GM19438 (cell line): ENCODE measurements at regions not wholly inside any gene's neighbourhood (a gene's known extent, or its start where the extent isn't known, plus 50 kb on each side); places are given as distances from the start of the nearest gene placed in this dataset.
"Not testable (repeated sequence)": the region's sequence is repeated elsewhere in the genome, so short reads cannot be mapped to it uniquely, and the experiment has no call there.

Source experiments
- ATAC-seq: cut with Tn5 transposase; IDR thresholded peaks from one replicate; pipeline ENCODE4 v1.9.1; 2021; ENCODE audit warnings: low read depth; ENCODE audit not compliant: unreplicated experiment

DNA sequence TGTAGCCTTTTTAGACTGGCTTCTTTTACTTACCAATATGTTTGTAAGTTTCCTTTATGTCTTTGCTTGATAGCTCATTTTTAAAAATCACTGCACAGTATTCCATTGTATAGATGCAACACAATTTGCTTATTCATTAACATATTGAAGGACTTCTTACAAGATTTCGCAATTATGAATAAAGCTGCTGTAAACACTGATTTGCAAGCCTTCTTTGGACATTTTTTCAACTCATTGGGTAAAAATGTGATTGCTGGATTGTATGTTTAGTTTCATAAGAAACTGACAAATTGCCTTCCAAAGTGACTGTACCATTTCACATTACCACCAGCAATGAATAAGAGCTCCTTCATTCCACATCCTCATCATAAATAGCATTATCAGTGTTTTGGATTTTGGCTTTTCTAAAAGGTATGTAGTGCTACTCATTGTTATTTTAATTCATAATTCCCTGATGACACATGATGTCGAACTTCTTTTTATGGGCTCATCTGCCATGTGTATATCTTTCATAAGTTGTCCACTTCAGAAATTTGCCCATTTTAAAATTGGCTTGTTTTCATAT lies 80.7 kb downstream of the TFAP2B start:
- no peak for ATAC-seq

DNA sequence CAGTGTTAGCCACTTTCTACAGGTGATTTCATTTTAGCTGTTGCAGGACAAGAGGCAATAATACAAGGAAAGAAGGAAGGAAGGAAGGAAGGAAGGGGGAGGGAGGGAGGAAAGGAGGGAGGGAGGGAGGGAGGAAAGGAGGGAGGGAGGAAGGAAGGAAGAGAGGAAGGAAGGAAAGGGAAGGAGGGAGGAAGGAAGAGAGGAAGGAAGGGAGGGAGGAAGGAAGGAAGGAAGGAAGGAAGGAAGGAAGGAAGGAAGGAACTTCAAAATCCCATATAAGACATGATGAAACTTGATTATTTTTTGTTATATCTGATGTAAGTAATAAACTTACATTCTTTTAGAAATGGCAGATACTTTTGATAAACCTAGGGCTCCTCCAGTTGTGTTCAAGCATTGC lies 83.6 kb downstream of the TFAP2B start:
- no peak for ATAC-seq

DNA sequence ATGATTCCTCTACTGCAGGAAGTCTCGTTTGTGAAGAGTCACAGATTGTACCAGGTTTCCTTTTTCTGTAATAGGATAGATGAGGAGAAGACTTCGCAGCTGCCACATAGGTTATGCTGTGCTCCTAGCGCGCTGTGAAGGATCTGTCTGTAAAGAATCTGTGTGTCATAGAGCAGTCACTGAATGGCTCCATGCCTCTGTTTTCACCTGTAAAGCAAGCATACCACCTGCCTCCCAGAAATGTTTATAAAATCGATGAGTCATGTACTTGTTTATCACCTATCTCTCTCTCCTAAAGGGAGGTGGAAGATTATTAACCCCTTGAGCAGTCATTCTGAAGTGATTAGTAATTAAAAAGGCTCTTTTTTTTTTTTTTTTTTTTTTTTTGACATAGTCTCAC lies 86.6 kb downstream of the TFAP2B start:
- ATAC-seq, result no peak

DNA sequence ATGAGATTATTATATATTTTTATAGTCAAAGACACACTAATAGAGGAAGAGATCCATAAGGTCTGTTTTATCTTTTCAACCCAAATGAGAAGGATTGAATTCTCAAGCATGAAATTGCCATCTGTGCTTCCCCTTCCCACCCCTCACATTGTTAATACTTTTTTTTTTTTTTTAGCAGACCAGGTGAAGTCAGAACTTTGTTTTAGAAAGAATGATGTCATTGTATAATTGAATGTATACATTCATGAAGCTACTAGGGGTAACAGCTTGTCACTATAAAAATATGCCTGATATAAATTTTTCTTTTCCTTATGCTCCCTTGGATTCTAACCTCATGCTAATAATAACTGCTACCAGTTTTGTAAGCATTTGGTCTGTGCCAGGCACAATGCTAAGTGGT lies 88.9 kb downstream of the TFAP2B start:
- no peak for ATAC-seq

DNA sequence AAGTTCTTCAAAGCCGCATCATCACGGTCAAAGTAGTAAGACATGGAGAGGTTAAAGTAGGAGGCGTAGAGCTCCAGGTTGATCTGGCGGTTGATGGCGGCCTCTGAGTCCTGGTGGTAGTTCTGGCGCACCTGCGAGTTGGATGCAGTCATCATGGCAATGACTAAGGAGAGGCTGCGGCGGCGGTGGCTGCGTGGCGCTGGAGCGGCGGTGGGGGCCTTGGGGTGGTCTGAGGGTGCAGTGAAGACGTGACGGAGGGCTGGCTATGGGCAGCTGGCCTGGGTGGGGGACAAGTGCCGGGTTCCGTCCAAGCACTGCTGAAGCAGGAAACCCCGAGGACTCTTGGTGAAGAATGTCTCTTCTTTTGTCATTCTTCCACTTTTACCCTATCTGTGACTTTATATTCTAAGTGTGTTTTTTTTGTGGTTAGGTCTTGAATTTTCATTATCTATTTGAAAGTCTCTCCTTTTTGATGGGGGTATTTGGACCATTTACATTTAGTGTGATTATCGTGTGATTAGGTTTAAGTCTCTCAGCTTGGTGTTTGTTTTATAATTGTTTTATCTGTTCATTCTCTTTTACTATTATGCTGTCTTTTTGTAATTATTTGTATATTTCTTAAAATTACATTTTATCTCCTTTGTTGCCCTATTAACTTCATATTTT lies 94.6 kb downstream of the TFAP2B start:
- ATAC-seq, result no peak

DNA sequence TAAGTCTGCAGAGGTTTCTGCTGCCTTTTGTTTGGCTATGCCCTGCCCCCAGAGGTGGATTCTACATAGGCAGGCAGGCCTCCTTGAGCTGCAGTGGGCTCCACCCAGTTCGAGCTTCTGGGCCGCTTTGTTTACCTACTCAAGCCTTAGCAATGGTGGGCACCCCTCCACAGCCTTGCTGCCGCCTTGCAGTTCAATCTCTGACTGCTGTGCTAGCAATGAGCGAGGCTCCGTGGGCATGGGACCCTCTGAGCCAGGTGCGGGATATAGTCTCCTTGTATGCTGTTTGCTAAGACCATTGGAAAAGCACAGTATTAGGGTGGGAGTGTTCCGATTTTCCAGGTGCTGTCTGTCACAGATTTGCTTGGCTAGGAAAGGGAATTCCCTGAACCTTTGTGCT lies 102.7 kb downstream of the TFAP2B start:
- not testable (repeated sequence) for ATAC-seq

DNA sequence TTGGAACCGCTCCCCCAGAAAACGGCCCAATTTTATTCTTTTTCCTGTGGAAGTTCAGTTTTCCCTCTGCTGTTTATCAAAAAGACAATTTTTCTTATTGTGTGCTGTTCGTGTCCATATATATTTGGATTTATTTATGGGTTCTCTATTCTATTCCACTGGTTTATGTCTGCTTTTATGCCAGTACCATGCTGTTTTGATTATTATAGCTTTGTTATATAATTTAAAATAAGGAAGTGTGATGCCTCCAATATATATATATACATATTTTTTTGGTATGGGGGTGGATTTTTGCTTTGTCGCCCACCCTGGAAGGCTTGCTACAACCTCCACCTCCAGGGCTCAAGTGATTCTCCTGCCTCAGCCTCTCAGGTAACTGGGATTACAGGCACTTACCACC lies 103.3 kb downstream of the TFAP2B start:
- no peak for ATAC-seq

DNA sequence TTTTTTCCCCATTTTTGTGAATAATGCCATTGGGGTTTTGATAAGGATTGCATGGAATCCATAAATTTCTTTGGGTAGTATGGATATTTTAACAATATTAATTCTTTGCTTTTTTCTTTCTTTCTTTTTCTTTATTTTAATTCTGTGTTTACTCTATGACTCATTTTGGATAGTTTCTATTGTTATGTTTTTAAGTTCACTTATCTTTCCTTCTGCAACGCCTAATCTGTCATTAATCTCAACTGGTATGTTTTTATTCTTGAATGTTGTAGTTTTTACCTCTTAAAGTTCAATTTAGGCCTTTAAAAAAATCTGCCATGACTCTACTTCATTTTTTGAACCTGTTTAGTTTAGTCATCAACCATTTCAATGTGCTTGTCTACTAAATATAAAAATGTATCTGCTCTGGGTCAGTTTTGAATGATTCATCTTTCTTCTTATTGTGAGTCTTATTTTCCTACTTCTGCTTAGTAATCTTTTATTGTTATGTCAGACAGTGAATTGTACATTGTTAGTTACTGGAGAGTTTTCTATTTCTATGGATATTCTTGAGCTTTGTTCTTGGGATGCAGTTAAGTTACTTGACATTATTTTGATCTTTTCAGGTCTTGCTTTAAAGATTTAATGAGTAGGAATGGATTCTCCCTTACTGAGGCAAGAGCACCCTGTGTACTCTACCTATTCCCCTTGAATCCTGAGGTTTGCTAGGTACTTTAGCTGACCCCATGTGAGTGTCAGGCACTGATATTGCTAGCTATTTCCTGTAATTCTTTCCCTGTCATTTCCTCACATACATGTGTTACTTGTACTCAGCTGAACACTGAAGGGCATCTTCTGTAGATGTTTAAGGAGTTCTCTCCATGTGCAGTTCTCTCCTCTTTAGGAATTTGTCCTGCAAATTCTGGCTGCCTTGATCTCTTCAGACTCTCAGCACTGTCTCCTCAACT lies 104.2 kb downstream of the TFAP2B start:
- ATAC-seq, result no peak

DNA sequence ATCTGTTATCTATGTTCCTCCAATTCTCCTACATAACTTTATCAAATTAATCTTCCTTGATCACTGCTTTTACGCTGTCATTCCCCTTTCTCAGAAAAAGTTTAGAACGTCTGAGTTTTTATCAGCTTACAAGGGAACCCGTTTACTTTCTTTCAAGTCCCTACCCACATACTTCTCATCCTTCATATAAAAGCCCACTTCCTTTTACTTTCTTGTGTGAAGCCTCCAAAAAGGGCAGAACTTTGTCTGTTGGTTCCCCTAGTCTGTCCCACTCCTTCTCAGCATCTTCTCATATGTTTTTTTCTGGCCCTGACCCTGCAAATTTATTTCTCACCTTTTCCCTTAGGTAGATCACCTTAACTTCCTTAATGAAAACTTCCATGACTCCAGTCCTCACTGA lies 106.1 kb downstream of the TFAP2B start:
- ATAC-seq, result no peak

DNA sequence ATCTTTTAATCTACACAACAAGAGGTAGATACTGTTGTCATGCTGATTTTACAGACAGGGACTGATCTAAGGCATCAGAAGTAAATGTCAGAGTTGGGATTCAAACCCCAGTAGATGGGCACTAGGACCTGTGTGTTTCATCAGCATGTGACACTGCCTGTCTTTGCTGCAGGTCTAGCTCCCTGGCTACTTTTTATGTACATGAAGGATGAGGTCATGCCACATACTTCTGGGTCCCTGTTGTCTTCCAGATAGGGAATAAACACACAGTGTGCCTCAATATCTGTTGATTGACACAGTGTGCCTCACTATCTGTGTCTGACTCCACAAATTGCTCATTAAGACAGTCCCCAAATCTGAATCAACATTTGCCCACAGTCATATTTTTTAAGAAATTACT lies 106.9 kb downstream of the TFAP2B start:
- ATAC-seq, result no peak

DNA sequence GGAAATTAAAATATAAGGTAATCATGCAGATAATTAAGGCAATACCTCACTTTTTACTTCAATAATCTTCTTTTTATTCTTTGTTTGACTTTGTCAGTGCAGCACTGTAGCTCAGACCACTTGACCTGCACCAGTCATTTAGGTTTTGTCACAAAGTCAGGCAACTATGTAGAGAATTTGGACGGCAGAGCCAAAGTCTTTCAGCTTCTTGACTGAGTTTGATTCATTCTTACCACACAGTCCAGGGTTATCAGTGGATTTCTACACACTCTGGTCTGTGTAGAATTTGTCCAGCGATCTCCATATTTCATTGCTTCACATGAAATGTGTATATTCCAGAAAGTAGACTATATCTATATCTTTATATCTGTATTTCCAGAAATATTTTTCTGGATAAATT lies 107.3 kb downstream of the TFAP2B start:
- ATAC-seq, result no peak

DNA sequence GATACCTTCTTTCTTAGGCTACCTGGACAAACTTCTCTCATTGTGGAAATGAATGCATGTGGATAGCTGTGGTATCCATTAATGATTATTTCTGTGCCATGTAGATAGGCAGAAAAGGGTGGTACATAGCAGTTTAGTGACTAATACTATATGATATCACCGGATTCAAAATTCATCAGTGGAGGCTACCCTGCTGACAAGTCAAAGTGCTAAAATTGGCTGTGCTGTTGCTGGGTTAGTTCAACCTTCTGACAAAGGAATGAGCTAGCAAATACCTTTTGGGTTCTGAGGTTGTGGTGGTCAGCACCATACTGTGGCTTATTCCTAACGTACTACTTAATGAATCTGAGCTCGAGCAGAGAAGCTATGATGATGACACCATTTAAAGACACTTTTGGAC lies 109.1 kb downstream of the TFAP2B start:
- no peak for ATAC-seq

DNA sequence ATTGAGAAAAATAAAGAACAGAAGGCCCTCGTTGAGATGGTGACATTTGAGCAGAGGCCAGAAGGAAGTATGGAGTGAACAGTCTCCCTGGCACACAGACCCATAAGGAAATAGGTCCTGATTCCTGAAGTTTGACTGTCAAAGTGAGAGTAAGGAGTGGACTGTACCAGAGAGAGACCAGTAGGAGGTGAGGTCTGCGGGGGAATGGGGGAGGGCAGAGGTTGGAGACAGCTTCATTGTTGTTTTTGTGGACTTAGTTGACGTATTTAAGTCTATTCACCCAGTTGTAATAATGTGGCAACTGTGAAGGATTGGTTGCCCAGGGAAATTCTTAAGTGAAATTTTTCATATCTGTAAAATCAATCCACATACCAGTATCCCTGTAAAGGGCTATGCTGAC lies 110.7 kb downstream of the TFAP2B start:
- ATAC-seq, result no peak

DNA sequence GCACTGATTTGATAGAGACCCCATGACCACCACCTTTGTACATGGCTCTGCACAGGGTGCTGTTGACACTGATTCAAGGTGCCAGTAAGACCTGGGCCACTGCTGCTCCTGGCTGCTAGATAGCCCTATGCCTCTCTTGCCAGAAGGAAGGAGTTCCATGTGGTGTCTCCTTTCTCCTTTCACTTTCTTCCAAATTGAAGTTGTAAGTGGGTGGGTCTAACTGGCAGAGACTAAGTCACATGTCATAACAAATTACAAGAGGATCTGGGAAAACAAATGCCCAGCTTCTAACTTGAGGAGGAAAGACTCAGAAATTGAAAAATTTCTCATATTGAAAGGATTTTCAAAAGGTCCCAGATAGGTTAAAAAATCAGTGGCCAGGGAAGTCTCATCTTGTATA lies 116.8 kb downstream of the TFAP2B start:
- no peak for ATAC-seq

DNA sequence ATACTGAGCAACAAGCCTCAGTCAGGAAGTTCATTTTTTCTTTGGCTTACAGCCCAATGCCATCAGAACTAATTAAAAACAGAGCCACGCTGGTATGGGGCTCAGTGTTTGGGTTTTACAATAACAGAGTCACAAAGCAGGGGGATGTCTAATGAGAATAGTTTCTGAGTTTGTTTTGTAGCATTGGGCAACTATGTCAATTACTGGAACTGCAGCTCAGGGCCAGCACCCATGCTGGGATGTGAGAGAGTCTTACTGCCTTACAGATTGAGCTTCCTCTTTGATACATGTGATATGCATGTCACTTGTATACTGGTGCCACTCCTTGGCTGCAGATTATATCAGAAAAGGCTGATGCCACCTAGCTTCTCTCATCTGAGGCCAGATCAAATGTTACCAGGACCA lies 117.6 kb downstream of the TFAP2B start:
- ATAC-seq, result no peak

DNA sequence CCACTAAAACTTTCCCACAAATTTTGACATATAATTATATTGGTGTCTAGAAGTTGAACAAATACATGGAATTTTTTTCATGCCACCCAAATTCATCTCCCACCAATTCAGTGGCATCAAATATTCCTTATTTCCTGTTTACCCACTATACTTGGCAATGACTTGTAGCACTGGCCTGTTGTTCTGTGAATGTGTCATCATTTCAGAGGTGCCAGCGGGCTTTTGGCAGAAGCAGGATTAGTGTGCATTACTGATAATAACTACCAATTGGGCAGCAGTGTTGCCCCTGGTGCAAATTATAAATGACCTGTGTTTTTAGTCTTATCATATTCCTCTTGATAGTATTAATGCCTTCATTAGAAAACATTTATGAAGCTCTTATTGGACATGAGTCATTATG lies 121.3 kb downstream of the TFAP2B start:
- ATAC-seq, result no peak

DNA sequence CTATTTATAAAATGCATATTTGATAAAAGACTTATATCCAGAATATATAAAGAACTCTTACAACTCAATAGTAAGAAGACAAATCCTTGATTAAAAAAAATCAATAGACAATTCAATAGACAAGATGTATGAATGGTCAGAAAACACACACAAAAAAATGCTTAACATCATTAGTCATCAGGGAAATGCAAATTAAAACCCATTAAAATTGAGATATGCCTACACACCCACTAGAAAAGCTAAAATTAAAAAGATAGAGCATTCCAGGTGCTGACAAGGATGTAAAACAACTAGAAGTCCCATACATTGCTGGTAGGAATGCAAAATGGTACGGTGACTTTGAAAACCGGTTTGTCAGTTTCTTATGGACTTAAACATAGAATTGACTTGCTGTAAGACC lies 127.1 kb downstream of the TFAP2B start:
- ATAC-seq, result no peak

DNA sequence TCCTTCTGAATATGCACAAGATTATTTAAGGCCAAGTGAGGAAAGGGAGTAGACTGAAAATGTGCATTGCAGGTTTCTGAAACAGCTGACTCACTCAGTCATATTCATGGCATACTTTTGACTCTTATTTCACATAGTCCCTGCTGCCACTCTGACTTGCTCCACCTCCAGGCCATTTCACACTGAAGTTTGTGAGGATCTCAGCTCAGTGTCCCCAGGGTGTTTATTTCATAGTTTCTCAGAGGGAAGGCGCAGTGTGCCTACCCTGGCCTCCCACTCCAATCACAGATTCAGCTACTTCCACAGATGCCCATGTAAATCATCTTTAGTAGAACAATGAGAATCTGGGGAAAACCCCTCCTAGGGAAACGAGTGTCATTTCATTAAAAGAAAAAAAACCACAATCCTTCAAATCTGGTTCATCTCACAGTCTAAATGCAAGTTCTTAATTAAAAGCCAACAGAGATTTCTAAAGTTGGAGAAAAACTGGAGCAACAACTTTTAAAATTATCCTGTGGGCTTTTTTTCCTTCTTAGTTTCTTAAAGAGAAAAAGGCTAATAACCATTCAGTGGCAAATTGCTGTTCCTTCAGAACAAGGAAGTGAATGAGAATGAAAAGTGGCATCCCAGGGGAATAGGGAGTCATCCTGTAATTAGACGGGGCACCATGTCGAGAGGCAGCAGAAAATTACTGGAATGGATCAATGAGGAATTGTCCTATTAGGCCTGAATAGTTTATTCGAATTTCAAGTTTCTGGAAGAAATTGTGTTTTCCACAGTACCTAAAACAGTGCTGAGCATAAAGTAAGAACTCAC lies 133.6 kb downstream of the TFAP2B start:
- ATAC-seq, result no peak

DNA sequence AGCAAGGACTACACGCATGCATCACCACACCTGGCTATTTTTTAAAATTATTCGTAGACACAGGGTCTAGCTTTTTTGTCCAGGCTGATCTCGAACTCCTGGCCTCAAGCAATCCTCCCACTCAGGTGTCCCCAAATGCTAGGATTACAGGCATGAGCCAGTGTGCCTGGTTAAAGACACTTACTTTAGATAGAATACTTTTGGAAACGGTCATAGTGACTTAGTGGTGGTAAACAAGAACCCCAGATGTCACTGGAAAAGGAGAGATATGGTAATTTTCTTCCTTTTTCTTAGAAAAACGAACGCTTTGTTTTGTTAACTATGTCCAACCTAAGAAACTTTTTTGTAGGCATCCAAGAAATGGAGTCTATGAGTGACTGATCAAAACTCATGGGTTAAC lies 137.3 kb downstream of the TFAP2B start:
- ATAC-seq, result no peak

DNA sequence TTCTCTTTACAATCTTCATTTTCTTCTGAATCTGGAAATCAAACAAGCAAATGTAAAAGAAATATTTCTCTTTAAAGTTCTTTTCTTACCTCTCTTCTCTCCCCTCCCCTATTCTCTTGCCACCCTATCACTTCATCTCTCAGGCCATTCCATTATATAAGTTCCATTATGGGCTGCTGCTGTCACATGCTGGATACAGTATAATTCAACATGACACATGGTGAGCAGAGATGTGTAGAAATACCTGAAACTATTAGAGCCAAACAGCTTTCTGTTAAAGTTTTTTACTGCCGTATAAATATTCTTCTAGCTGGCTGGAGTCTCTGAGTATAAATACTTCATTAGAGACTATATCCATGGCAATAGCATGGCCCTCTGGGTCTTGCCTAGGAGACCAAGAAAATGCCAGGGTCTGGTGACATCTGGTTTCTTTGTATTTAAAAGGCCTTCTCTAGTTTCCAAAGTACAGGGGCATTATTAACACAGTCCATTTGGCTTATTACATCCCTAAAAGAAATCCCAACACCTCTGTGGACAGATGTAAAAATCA lies 139.6 kb downstream of the TFAP2B start:
- no peak for ATAC-seq
